ENCODE measurements at regions not wholly inside any gene's neighbourhood (a gene's known extent, or its start where the extent isn't known, plus 50 kb on each side); places are given as distances from the start of the nearest gene placed in this dataset.

DNA sequence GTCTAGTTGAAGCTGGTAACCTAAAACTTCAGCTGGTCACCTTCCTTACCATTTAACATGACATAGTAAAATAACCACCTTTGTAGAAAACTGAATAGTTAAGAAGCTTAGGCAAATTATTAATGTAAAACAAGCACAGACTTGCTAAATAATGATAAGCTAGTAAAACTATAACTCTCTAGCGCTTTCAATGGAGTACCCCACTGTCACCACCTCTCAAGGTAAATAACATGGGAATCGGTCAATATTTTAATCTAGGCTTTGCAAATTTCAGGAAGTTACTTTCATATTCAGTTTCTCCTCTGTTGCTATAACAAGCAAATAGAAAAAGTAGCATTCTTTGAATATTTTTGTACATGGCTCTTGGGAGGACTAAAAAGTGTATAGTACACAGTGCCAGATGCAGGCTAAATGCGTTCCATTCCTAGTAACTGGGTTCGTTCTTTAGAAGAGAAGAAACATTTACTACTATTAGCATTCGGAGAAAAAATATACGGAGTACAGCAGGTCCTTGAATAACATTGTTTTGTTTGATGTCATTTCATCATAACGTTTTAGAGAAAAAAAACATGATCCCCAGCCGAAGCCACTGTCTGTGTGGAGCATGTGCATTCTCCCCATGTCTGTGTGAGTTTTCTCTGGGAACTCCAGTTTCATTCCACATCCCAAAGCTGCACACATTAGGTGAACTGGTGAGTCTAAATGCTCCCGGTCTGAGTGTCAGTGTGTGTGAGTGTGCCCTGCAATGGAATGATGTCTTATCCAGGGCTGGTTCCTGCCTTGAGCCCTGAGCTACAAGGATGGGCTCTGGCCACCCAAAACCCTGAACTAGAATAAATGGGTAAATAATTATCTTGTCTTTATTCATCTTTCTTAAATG is 52.5 kb downstream of the EPRS1 start:
- H3K36me3 ChIP-seq (ENCODE audit: control insufficient read depth, insufficient read depth, low read length), result peaks cover 3% of the 10 kb centered on the region; the same call in 1 of the 2 replicates
- CTCF ChIA-PET, result interaction anchor here (0.6 to 1.8 kb wide), 4 partner anchors 13 to 108 kb away, joined by 3 to 4 read pairs (median 4); no protein-coding TSS in a partner anchor
- DNase-seq (ENCODE audit: low read depth), result no peak
- no peak overlapping the region for H3K4me3 ChIP-seq (ENCODE audit: low read depth, low read length)
- TF ChIP-seq, protein P1, sequence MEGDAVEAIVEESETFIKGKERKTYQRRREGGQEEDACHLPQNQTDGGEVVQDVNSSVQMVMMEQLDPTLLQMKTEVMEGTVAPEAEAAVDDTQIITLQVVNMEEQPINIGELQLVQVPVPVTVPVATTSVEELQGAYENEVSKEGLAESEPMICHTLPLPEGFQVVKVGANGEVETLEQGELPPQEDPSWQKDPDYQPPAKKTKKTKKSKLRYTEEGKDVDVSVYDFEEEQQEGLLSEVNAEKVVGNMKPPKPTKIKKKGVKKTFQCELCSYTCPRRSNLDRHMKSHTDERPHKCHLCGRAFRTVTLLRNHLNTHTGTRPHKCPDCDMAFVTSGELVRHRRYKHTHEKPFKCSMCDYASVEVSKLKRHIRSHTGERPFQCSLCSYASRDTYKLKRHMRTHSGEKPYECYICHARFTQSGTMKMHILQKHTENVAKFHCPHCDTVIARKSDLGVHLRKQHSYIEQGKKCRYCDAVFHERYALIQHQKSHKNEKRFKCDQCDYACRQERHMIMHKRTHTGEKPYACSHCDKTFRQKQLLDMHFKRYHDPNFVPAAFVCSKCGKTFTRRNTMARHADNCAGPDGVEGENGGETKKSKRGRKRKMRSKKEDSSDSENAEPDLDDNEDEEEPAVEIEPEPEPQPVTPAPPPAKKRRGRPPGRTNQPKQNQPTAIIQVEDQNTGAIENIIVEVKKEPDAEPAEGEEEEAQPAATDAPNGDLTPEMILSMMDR (IDR thresholded peaks at IDR 0.05; ENCODE audit: insufficient read depth, low read depth, low read length), result no peak
- no peaks in the 10 kb centered on the region for H3K27me3 ChIP-seq (ENCODE audit: control insufficient read depth, insufficient read depth, low read length)
- POLR2A ChIA-PET, result interaction anchor here (0.6 kb wide), 1 partner anchor 104 kb away, joined by 3 read pairs; no protein-coding TSS in a partner anchor

DNA sequence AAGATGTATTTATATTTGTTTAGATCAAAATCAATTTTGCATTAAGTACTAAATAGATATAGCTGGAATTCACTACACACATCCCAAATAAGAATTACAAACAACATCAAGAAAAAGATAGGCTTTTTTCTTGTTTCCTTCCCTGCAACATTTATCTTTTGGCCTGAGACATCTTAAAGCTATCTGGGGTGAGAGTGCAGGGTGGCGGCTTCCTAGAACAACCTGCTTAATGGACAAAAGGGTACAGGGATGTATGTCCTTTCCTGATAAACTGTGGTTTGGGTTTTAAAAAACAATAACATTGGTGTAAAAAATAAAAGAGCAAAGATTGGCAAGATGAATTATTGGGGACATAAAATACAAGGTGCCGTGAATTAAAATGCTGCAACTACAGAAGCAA is 54.4 kb downstream of the EPRS1 start:
- peaks cover 4% of the 10 kb centered on the region for H3K36me3 ChIP-seq (ENCODE audit: control insufficient read depth, insufficient read depth, low read length)
- POLR2A ChIA-PET, result no interaction called here
- H3K4me3 ChIP-seq (ENCODE audit: low read depth, low read length), result no peak overlapping the region
- no peak for DNase-seq (ENCODE audit: low read depth)
- no peaks in the 10 kb centered on the region for H3K27me3 ChIP-seq (ENCODE audit: control insufficient read depth, insufficient read depth, low read length)
- TF ChIP-seq, protein P1 (IDR thresholded peaks at IDR 0.05; ENCODE audit: insufficient read depth, low read depth, low read length), result no peak
- CTCF ChIA-PET, result interaction anchor here (0.7 to 1.4 kb wide), 8 partner anchors 8 to 784 kb away, joined by 3 to 5 read pairs (median 4); no protein-coding TSS in a partner anchor

DNA sequence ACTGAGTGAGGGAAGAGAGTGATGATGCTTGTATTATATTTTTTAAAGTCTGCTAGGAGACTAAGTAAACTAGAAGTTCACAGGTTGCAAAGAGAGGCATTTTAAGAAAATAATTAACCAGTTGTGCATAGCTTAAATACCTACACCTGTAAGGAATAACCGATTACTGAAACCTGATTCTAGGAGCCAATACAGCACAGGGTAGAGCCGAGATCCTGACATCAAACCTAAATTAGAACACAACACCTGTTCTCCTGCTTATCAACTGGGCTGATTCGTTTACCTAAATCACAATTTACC is 54.8 kb downstream of the EPRS1 start:
- no peak overlapping the region for H3K4me3 ChIP-seq (ENCODE audit: low read depth, low read length)
- DNase-seq (ENCODE audit: low read depth), result no peak
- ChIA-PET POLR2A (no interaction called here), CTCF (interaction anchor here (0.7 to 1.4 kb wide), 8 partner anchors 8 to 784 kb away, joined by 3 to 5 read pairs (median 4); no protein-coding TSS in a partner anchor)
- TF ChIP-seq, protein P1 (IDR thresholded peaks at IDR 0.05; ENCODE audit: insufficient read depth, low read depth, low read length), result no peak
- H3K27me3 ChIP-seq (ENCODE audit: control insufficient read depth, insufficient read depth, low read length), result no peaks in the 10 kb centered on the region
- H3K36me3 ChIP-seq (ENCODE audit: control insufficient read depth, insufficient read depth, low read length), result peaks cover 4% of the 10 kb centered on the region

DNA sequence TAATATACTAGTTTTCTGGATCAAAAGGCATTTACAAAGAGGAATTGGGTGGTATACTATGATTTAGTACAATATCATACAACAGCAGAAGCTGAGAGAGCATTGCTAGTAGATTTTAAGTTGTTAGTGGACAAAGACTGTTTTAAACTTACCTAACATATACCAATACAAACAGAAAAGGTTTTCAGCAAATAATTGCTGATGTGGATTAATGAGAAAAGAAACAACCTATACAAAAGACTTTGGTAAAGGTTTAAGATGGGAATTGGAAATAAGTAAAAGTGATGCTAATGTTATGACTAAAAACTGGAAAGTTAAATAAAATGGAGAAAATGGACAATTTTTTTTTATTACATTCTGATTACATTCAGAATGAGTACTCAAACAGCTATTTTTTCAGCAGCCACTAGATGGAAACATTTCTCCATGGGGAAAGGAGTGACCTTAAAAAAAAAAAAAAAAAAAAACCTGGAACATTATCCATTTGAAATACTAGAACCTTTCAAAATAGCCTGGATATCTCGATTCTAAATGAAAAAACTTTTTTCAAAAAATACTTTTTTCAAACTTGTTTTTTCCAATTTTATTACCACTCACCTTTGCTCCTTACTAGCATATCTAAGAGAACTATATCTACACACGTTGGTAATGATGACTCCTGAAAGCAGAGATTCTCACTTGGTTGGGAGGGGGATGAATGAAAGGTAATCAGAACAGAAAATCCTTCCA is 55.4 kb downstream of the EPRS1 start:
- Histone ChIP-seq H3K27me3 (ENCODE audit: control insufficient read depth, insufficient read depth, low read length) (no peaks in the 10 kb centered on the region), H3K4me3 (ENCODE audit: low read depth, low read length) (no peak overlapping the region), H3K36me3 (ENCODE audit: control insufficient read depth, insufficient read depth, low read length) (peaks cover 2% of the 10 kb centered on the region)
- TF ChIP-seq, protein P1 (IDR thresholded peaks at IDR 0.05; ENCODE audit: insufficient read depth, low read depth, low read length), result peak; percentile 63
- DNase-seq (ENCODE audit: low read depth), result no peak
- POLR2A ChIA-PET, result interaction anchor here (0.6 kb wide), 2 partner anchors 71 to 244 kb away, joined by 5 to 11 read pairs; no protein-coding TSS in a partner anchor
- CTCF ChIA-PET, result interaction anchor here (0.7 to 1.4 kb wide), 7 partner anchors 9 to 784 kb away, joined by 3 to 5 read pairs (median 4); no protein-coding TSS in a partner anchor

DNA sequence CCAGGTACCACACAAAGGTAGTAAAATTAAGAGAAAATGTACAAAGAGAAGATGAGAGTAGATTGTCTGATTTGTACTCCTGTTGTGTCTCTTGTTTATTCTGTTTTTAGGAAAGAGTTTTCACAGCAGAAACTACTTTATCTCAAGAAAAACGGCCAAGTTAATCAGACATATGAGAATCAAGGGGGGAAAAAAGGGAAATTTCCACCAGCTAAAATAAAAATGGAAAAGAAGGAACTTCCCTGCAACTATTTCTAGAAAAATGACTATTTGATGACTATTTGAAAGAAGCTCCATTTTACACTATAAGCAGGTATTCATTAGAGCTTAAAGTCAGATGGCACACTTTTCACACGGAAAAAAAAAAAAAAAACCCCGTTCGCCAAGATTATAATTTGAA is 56.5 kb downstream of the EPRS1 start:
- no peak overlapping the region for H3K4me3 ChIP-seq (ENCODE audit: low read depth, low read length)
- TF ChIP-seq, protein P1 (IDR thresholded peaks at IDR 0.05; ENCODE audit: insufficient read depth, low read depth, low read length), result no peak
- ChIA-PET CTCF (interaction anchor here (1.4 to 2.2 kb wide), 3 partner anchors 8 to 14 kb away, joined by 3 to 6 read pairs (median 3); no protein-coding TSS in a partner anchor), POLR2A (no interaction called here)
- H3K27me3 ChIP-seq (ENCODE audit: control insufficient read depth, insufficient read depth, low read length), result no peaks in the 10 kb centered on the region
- DNase-seq (ENCODE audit: low read depth), result no peak
- H3K36me3 ChIP-seq (ENCODE audit: control insufficient read depth, insufficient read depth, low read length), result peaks cover 2% of the 10 kb centered on the region

All from BJ (cell line).